IMR-90 (cell line): ENCODE measurements at regions not wholly inside any gene's neighbourhood (a gene's known extent, or its start where the extent isn't known, plus 50 kb on each side); places are given as distances from the start of the nearest gene placed in this dataset.

Source experiments
- ATAC-seq: fragments of 200-7000 bp; cut with Tn5 transposase; 2 replicates; pipeline ENCODE4 v1.9.1; 2020; ENCODE audit warnings: low read depth, mild to moderate bottlenecking, moderate library complexity
- BruUV-seq: library from RNA; stranded (reverse); fragments of 400-500 nt; replicated peaks from 2 replicates; lab custom pipeline; 2021; lab: Mats Ljungman, UMichigan
- CTCF ChIA-PET: fragments of 300-600 bp; formaldehyde crosslinking; extraction: SDS; loops from one replicate; lab custom pipeline; 2021; ENCODE audit warnings: antibody characterized with exemption; lab: Yijun Ruan, JAX
- POLR2A ChIA-PET: fragments of 300-600 bp; sonication (Branson Sonifier 250); formaldehyde crosslinking; loops from one replicate; lab custom pipeline; 2022; ENCODE audit warnings: antibody characterized with exemption; ENCODE audit not compliant: unreplicated experiment; lab: Charles Lee
- DNase-seq: peaks from one replicate; pipeline ENCODE4 v3.0.0; 2013
- H2AFZ ChIP-seq: replicated peaks from 2 replicates; pipeline ENCODE3; 2013; ENCODE audit warnings: low read length, mild to moderate bottlenecking; ENCODE audit not compliant: poor library complexity
- H2AK5ac ChIP-seq: 2 replicates; pipeline ENCODE4 v1.6.1; 2013; ENCODE audit warnings: low read depth, low read length, inconsistent platforms
- H2AK9ac ChIP-seq: replicated peaks from 2 replicates; pipeline ENCODE3; 2013; ENCODE audit warnings: mild to moderate bottlenecking, low read depth, low read length, moderate library complexity; ENCODE audit not compliant: poor library complexity
- H2BK120ac ChIP-seq: 2 replicates; pipeline ENCODE4 v1.6.1; 2013; ENCODE audit warnings: low read depth, low read length, inconsistent platforms
- H2BK15ac ChIP-seq: 3 replicates; pipeline ENCODE4 v1.6.1; 2013; ENCODE audit warnings: low read depth, low read length, inconsistent platforms
- H2BK20ac ChIP-seq: 2 replicates; pipeline ENCODE4 v1.6.1; 2013; ENCODE audit warnings: low read depth, mild to moderate bottlenecking, inconsistent platforms, low read length, moderate library complexity
- H2BK5ac ChIP-seq: 2 replicates; pipeline ENCODE4 v1.6.1; 2013; ENCODE audit warnings: mild to moderate bottlenecking, low read depth, low read length, inconsistent platforms; ENCODE audit not compliant: poor library complexity, severe bottlenecking
- H3K14ac ChIP-seq: replicated peaks from 2 replicates; pipeline ENCODE4 v1.6.1; 2013; ENCODE audit warnings: low read depth, low read length, inconsistent platforms
- H3K18ac ChIP-seq: 2 replicates; pipeline ENCODE4 v1.6.1; 2013; ENCODE audit warnings: low read depth, low read length, control low read depth
- H3K23ac ChIP-seq: 2 replicates; pipeline ENCODE4 v1.6.1; 2013; ENCODE audit warnings: low read depth, low read length, inconsistent platforms
- H3K27ac ChIP-seq: 2 replicates; pipeline ENCODE4 v1.5.1; 2013; ENCODE audit warnings: mild to moderate bottlenecking, control low read depth, low read length; ENCODE audit not compliant: insufficient read depth
- H3K27me3 ChIP-seq: 2 replicates; pipeline ENCODE4 v1.6.1; 2013; ENCODE audit warnings: low read length; ENCODE audit not compliant: control insufficient read depth, insufficient read depth
- H3K36me3 ChIP-seq: 2 replicates; pipeline ENCODE4 v1.6.1; 2013; ENCODE audit warnings: low read length, mixed read lengths; ENCODE audit not compliant: control insufficient read depth, insufficient read depth
- H3K4ac ChIP-seq: 2 replicates; pipeline ENCODE4 v1.6.1; 2013; ENCODE audit warnings: low read depth, low read length, inconsistent platforms
- H3K4me1 ChIP-seq: 2 replicates; pipeline ENCODE4 v1.6.1; 2013; ENCODE audit warnings: low read length, mixed read lengths; ENCODE audit not compliant: control insufficient read depth, insufficient read depth
- H3K4me2 ChIP-seq: 2 replicates; pipeline ENCODE4 v1.6.1; 2013; ENCODE audit warnings: low read depth, mild to moderate bottlenecking, control low read depth, low read length, moderate library complexity
- H3K4me3 ChIP-seq: 2 replicates; pipeline ENCODE4 v1.5.1; 2013; ENCODE audit warnings: low read depth, mild to moderate bottlenecking, control low read depth, low read length, moderate library complexity; ENCODE audit not compliant: insufficient read depth
- H3K56ac ChIP-seq: 2 replicates; pipeline ENCODE4 v1.6.1; 2013; ENCODE audit warnings: low read length, inconsistent platforms; ENCODE audit not compliant: insufficient read depth; ENCODE audit errors: extremely low read depth
- H3K79me1 ChIP-seq, 2 experiments: 2 replicates each; pipeline ENCODE4 v1.6.1; 2013; ENCODE audit warnings: low read length in 2 of 2, inconsistent platforms in 1 of 2, low read depth in 1 of 2
- H3K9ac ChIP-seq: 2 replicates; pipeline ENCODE4 v1.6.1; 2013; ENCODE audit warnings: low read depth, low read length, control low read depth
- H3K9me1 ChIP-seq: 2 replicates; pipeline ENCODE4 v1.6.1; 2013; ENCODE audit warnings: low read length, inconsistent platforms; ENCODE audit not compliant: insufficient read depth
- H3K9me3 ChIP-seq: 2 replicates; pipeline ENCODE4 v1.6.1; 2013; ENCODE audit warnings: low read length; ENCODE audit not compliant: control insufficient read depth, insufficient read depth
- H4K20me1 ChIP-seq: 2 replicates; pipeline ENCODE4 v1.6.1; 2013; ENCODE audit warnings: low read length, inconsistent platforms; ENCODE audit not compliant: insufficient read depth
- H4K5ac ChIP-seq: 2 replicates; pipeline ENCODE4 v1.6.1; 2013; ENCODE audit warnings: mild to moderate bottlenecking, low read depth, low read length, control low read depth
- H4K8ac ChIP-seq, 2 experiments: 2 replicates each; pipeline ENCODE4 v1.6.1; 2013; ENCODE audit warnings: low read depth in 2 of 2, low read length in 2 of 2, control low read depth in 1 of 2, inconsistent platforms in 1 of 2
- H4K91ac ChIP-seq: 2 replicates; pipeline ENCODE4 v1.6.1; 2013; ENCODE audit warnings: low read depth, low read length, inconsistent platforms; ENCODE audit not compliant: insufficient read depth
- CHD1 ChIP-seq: IDR thresholded peaks from 2 replicates; pipeline ENCODE4 v1.6.1; 2012; ENCODE audit warnings: low read depth, low read length, improper control_type of control experiment
- CTCF ChIP-seq: conservative IDR thresholded peaks from 2 replicates; pipeline ENCODE4 v1.5.1; 2012; ENCODE audit warnings: mild to moderate bottlenecking, low read depth, low read length, improper control_type of control experiment
- FOS ChIP-seq: fragments of 150-350 bp; IDR thresholded peaks from 2 replicates; pipeline ENCODE4 v1.6.1; 2016; ENCODE audit warnings: low read depth, low read length
- MXI1 ChIP-seq: IDR thresholded peaks from 2 replicates; pipeline ENCODE4 v1.6.1; 2012; ENCODE audit warnings: low read depth, mild to moderate bottlenecking, low read length, moderate library complexity, borderline replicate concordance
- NFE2L2 ChIP-seq: fragments of 150-350 bp; IDR thresholded peaks from 2 replicates; pipeline ENCODE4 v1.6.1; 2016; ENCODE audit warnings: low read depth, mild to moderate bottlenecking, low read length
- RFX5 ChIP-seq: IDR thresholded peaks from 2 replicates; pipeline ENCODE4 v1.8.0; 2012; ENCODE audit warnings: low read depth, mild to moderate bottlenecking, low read length, moderate library complexity
- SMC3 ChIP-seq: fragments of 150-350 bp; IDR thresholded peaks from 2 replicates; pipeline ENCODE4 v1.6.1; 2016; ENCODE audit warnings: low read depth, mild to moderate bottlenecking, antibody characterized with exemption, low read length, moderate library complexity
- WGBS, 2 experiments: methylation state at CpG; one replicate each; pipeline versions ENCODE4 v1.1.5 to v1.1.7; 2013; ENCODE audit warnings: missing lambda C conversion rate in 2 of 2; ENCODE audit not compliant: insufficient read length in 1 of 2; ENCODE audit errors: extremely low coverage in 2 of 2; 5-methylcytosine and 5-hydroxymethylcytosine counted together
- dilution Hi-C: fragments of 300-500 bp; cut with HindIII; formaldehyde crosslinking; loops from one replicate; pipeline ENCODE4 v1.14.3; 2018; ENCODE audit warnings: low sequenced_read_pairs; ENCODE audit not compliant: unreplicated experiment
- in situ Hi-C: fragments of 300-500 bp; cut with MboI; formaldehyde crosslinking; loops from 3 replicates; pipeline ENCODE4 v1.14.3; 2019; ENCODE audit warnings: low sequenced_read_pairs, inconsistent platforms, mixed read lengths
- intact Hi-C: fragments of 100-400 bp; cut with micrococcal nuclease; formaldehyde crosslinking; loops from 2 replicates; pipeline ENCODE4 v1.10.0; 2022

GRCh38 chr6:144405163-144405562 is 120.0 kb downstream of the UTRN start:
- intact Hi-C loops: no loop called here
- Histone ChIP-seq H2BK5ac (no peak overlapping the region), H2BK120ac (no peak overlapping the region), H3K9me3 (no peaks in the 10 kb centered on the region), H2BK15ac (no peak overlapping the region), H3K14ac (no peak overlapping the region), H3K27ac (no peak overlapping the region), H3K79me1 (peaks cover 21 to 38% of the 10 kb centered on the region in 2 experiments; a peak in 3 of 4 replicates), H3K4me2 (no peak overlapping the region), H4K91ac (no peak overlapping the region), H2AK5ac (no peak overlapping the region), H2BK20ac (no peak overlapping the region), H3K56ac (no peak overlapping the region), H3K36me3 (no peaks in the 10 kb centered on the region), H2AK9ac (no peak overlapping the region), H3K4me1 (no peaks in the 10 kb centered on the region), H3K9me1 (peaks cover 2% of the 10 kb centered on the region; the same call in 1 of the 2 replicates), H3K4ac (no peak overlapping the region), H3K4me3 (no peak overlapping the region), H2AFZ (no peak overlapping the region), H3K18ac (no peak overlapping the region), H3K23ac (no peak overlapping the region), H4K8ac (no peak overlapping the region), H3K27me3 (no peaks in the 10 kb centered on the region), H4K5ac (no peak overlapping the region), H3K9ac (no peak overlapping the region), H4K20me1 (no peaks in the 10 kb centered on the region)
- no CpG with 5 or more reads among the region's 5 CpGs for WGBS, 2 experiments
- dilution Hi-C loops: no loop called here
- no peak for ATAC-seq
- ChIA-PET CTCF (interaction anchor here (0.6 kb wide), 1 partner anchor 83 kb away, joined by 5 read pairs; no protein-coding TSS in a partner anchor), POLR2A (no interaction called here)
- no TSS peak for BruUV-seq
- DNase-seq: peak; percentile 26
- in situ Hi-C loops: no loop called here
- TF ChIP-seq FOS (no peak), MXI1 (no peak), CHD1 (no peak), RFX5 (no peak), NFE2L2 (no peak), SMC3 (no peak), CTCF (no peak)
